ENCODE measurements at regions not wholly inside any gene's neighbourhood (a gene's known extent, or its start where the extent isn't known, plus 50 kb on each side); places are given as distances from the start of the nearest gene placed in this dataset.

DNA sequence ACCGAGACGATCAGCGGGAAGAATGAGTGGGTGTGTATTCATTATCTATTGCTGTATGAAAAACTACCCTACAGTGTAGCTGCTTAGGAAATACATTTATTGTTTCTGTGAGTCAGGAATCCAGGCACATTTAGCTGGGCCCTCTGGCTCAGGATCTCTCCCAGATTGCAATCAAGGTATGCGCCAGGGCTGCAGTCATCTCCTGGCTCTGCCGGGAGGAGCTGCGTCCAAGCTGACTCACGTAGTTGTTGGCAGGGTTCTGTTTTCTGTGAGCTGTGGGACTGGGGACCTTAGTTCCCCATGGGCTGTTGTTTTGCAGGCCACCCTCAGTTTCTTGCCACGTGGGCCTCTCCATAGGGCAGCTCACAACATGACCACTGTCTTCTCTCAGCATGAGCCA, 68.2 kb upstream of the FUCA2 start:
- H3F3A ChIP-seq (ENCODE audit: insufficient read depth), result no peaks in the 10 kb centered on the region

DNA sequence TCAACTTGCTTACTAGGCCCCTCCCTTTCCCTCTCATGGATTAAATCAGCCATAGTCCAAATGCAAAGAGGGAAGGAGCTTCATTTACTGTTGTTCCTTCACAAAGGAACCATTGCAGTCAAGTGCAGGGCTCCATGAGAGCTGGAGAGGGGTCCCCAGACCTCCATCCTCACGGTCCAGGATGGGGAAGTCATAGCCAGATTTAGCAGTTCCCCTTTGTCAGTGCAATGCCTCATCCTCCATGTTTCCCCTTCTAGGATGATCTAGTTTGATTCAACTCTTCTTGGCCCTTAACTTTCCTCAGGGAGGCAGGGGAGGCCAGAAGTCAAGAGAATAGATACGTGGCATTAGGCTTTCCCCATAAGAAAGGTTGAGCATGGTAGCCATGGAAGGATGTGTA, 66.5 kb upstream of the FUCA2 start:
- no peak overlapping the region for H3K27ac ChIP-seq (ENCODE audit: low read depth, low read length)
- no peaks in the 10 kb centered on the region for H3K79me2 ChIP-seq (ENCODE audit: insufficient read depth, low read length)
- no peak overlapping the region for H2AFZ ChIP-seq (ENCODE audit: low read depth, low read length, severe bottlenecking)
- no peaks in the 10 kb centered on the region for H3F3A ChIP-seq (ENCODE audit: insufficient read depth)
- no peaks in the 10 kb centered on the region for H3K27me3 ChIP-seq (ENCODE audit: low read length)
- no peaks in the 10 kb centered on the region for H3K9me2 ChIP-seq (replicated peaks; ENCODE audit: insufficient read depth, low read length)
- H3K4me2 ChIP-seq (ENCODE audit: low read depth, low read length, poor library complexity, severe bottlenecking), result no peak overlapping the region
- H4K20me1 ChIP-seq (ENCODE audit: low read depth, low read length), result no peaks in the 10 kb centered on the region
- no peaks in the 10 kb centered on the region for H3K9me3 ChIP-seq (ENCODE audit: insufficient read depth, low read length)
- H3K36me3 ChIP-seq (ENCODE audit: low read length), result no peaks in the 10 kb centered on the region
- no peak overlapping the region for H3K9ac ChIP-seq (ENCODE audit: low read length)
- H3K4me3 ChIP-seq (ENCODE audit: insufficient read depth, low read length, poor library complexity, severe bottlenecking), result no peak overlapping the region
- TF ChIP-seq EZH2phosphoT487 (conservative IDR thresholded peaks at IDR 0.05; ENCODE audit: low read length), result no peak
- TF ChIP-seq, protein P1, sequence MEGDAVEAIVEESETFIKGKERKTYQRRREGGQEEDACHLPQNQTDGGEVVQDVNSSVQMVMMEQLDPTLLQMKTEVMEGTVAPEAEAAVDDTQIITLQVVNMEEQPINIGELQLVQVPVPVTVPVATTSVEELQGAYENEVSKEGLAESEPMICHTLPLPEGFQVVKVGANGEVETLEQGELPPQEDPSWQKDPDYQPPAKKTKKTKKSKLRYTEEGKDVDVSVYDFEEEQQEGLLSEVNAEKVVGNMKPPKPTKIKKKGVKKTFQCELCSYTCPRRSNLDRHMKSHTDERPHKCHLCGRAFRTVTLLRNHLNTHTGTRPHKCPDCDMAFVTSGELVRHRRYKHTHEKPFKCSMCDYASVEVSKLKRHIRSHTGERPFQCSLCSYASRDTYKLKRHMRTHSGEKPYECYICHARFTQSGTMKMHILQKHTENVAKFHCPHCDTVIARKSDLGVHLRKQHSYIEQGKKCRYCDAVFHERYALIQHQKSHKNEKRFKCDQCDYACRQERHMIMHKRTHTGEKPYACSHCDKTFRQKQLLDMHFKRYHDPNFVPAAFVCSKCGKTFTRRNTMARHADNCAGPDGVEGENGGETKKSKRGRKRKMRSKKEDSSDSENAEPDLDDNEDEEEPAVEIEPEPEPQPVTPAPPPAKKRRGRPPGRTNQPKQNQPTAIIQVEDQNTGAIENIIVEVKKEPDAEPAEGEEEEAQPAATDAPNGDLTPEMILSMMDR (IDR thresholded peaks at IDR 0.05; ENCODE audit: insufficient read depth, low read length, poor library complexity, severe bottlenecking), result no peak

More for the DNA sequence above, 68.2 kb upstream of the FUCA2 start:
- H3K9me2 ChIP-seq (replicated peaks; ENCODE audit: insufficient read depth, low read length), result no peaks in the 10 kb centered on the region
- no peak overlapping the region for H2AFZ ChIP-seq (ENCODE audit: low read depth, low read length, severe bottlenecking)
- H3K36me3 ChIP-seq (ENCODE audit: low read length), result no peaks in the 10 kb centered on the region
- no peaks in the 10 kb centered on the region for H4K20me1 ChIP-seq (ENCODE audit: low read depth, low read length)
- TF ChIP-seq, protein P1 (IDR thresholded peaks at IDR 0.05; ENCODE audit: insufficient read depth, low read length, poor library complexity, severe bottlenecking), result no peak
- no peak for TF ChIP-seq EZH2phosphoT487 (conservative IDR thresholded peaks at IDR 0.05; ENCODE audit: low read length)
- no peak overlapping the region for H3K9ac ChIP-seq (ENCODE audit: low read length)
- H3K27me3 ChIP-seq (ENCODE audit: low read length), result no peaks in the 10 kb centered on the region
- H3K4me3 ChIP-seq (ENCODE audit: insufficient read depth, low read length, poor library complexity, severe bottlenecking), result no peak overlapping the region
- no peak overlapping the region for H3K27ac ChIP-seq (ENCODE audit: low read depth, low read length)
- H3K79me2 ChIP-seq (ENCODE audit: insufficient read depth, low read length), result no peaks in the 10 kb centered on the region
- no peak overlapping the region for H3K4me2 ChIP-seq (ENCODE audit: low read depth, low read length, poor library complexity, severe bottlenecking)
- H3K9me3 ChIP-seq (ENCODE audit: insufficient read depth, low read length), result no peaks in the 10 kb centered on the region

DNA sequence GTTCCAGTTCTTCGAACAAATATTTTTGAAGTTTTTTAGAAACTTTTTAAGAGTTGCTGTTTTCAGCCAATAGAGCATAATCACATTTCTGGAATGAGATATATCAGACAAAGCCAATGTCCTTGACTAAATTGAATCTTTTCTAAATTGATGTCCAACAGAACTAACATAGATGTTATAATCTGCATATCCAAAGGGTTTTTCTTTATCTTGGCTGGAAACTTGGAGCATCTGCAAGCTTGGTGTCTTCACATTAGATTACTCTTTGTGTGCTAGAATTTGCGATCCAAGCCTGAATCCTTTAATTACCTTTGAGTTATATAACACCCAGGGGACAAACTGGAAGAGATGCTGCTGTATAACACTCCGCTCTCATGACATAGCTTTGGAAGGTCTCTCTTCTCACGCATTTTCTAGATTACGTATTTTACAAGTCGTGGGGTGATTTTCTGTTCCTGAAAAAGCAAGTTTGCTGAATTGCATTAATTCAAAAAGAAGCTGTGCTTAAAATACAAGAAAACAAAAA, 64.4 kb upstream of the FUCA2 start:
- H3K79me2 ChIP-seq (ENCODE audit: insufficient read depth, low read length), result no peaks in the 10 kb centered on the region
- no peak overlapping the region for H3K4me2 ChIP-seq (ENCODE audit: low read depth, low read length, poor library complexity, severe bottlenecking)
- TF ChIP-seq, protein P1 (IDR thresholded peaks at IDR 0.05; ENCODE audit: insufficient read depth, low read length, poor library complexity, severe bottlenecking), result no peak
- no peak for TF ChIP-seq EZH2phosphoT487 (conservative IDR thresholded peaks at IDR 0.05; ENCODE audit: low read length)
- no peak overlapping the region for H3K4me3 ChIP-seq (ENCODE audit: insufficient read depth, low read length, poor library complexity, severe bottlenecking)
- H3K9me2 ChIP-seq (replicated peaks; ENCODE audit: insufficient read depth, low read length), result no peaks in the 10 kb centered on the region
- H3K9me3 ChIP-seq (ENCODE audit: insufficient read depth, low read length), result no peaks in the 10 kb centered on the region
- H3K27ac ChIP-seq (ENCODE audit: low read depth, low read length), result no peak overlapping the region
- H3K9ac ChIP-seq (ENCODE audit: low read length), result no peak overlapping the region
- no peak overlapping the region for H2AFZ ChIP-seq (ENCODE audit: low read depth, low read length, severe bottlenecking)
- no peaks in the 10 kb centered on the region for H3K27me3 ChIP-seq (ENCODE audit: low read length)
- H3K36me3 ChIP-seq (ENCODE audit: low read length), result no peaks in the 10 kb centered on the region
- H3F3A ChIP-seq (ENCODE audit: insufficient read depth), result no peaks in the 10 kb centered on the region
- H4K20me1 ChIP-seq (ENCODE audit: low read depth, low read length), result no peaks in the 10 kb centered on the region
